GM11168 (cell line): ENCODE measurements at regions not wholly inside any gene's neighbourhood (a gene's known extent, or its start where the extent isn't known, plus 50 kb on each side); places are given as distances from the start of the nearest gene placed in this dataset.
"Not testable (repeated sequence)": the region's sequence is repeated elsewhere in the genome, so short reads cannot be mapped to it uniquely, and the experiment has no call there.

ENCODE experiments used
- in situ Hi-C: fragments of 300-500 bp; cut with MboI; formaldehyde crosslinking; loops from one replicate; pipeline ENCODE4 v1.12.0; 2022; ENCODE audit warnings: low sequenced_read_pairs; ENCODE audit not compliant: unreplicated experiment

GRCh38 chr13:78884571-78884970, 225.6 kb upstream of the OBI1 start:
- in situ Hi-C loops = no loop called here

GRCh38 chr13:78881751-78882150, 222.8 kb upstream of the OBI1 start:
- in situ Hi-C loops = no loop called here

GRCh38 chr13:78881054-78881453, 222.1 kb upstream of the OBI1 start:
- in situ Hi-C loops = no loop called here

- in situ Hi-C loops = no loop called here
Measured at GRCh38 chr13:78876915-78877549, 218.1 kb upstream of the OBI1 start.

GRCh38 chr13:78875792-78876580, 217.0 kb upstream of the OBI1 start:
- in situ Hi-C loops = no loop called here

DNA sequence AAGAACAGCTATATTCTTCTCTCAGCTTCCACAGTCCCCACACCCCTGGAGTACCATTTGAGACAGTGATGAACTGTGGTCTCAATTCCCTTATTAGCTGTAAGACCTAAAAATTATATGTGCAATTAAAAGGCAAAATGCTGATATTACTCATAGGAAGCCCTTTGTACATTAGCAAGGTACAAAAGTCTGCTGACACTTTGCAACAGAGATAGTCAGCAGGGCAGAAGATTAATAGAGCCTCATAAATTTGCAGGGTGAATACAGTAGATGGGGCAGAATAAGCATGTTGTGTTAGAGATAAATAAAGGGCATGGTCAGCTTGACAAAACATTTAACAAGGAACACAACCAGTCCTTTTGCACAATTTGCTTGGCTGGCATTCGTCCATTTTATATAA, 210.0 kb upstream of the OBI1 start:
- in situ Hi-C loops = no loop called here

DNA sequence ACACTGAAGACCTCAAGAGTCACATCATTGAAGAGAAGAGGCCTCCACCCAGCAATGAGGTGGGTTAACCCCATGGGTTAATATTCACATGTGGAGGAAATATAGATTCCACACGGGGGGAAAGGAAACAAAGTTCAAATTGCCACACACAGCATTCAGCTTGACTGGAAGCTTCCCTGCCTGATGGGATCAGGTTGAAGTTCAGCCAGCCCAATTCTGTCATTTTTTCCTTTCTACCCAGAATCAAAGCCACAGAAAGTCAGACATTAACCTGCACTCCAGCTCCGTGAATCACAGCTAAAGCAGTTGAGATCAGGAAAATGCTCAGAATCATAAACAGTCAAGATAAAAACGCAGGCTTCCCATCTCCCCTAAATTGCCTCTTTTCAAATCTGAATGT, 208.7 kb upstream of the OBI1 start:
- in situ Hi-C loops = no loop called here

DNA sequence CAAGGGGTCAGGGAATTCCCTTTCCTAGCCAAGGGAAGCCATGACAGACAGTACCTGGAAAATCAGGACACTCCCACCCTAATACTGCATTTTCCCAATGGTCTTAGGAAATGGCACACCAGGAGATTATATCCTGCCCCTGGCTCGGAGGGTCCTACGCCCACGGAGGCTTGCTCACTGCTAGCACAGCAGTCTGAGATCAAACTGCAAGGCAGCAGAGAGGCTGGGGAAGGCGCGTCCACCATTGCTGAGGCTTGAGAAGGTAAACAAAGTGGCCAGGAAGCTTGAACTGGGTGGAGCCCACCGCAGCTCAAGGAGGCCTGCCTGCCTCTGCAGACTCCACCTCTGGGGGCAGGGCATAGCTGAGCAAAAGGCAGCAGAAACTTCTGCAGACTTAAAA, 207.1 kb upstream of the OBI1 start:
- in situ Hi-C loops = not testable (repeated sequence)

GRCh38 chr13:78862446-78862845, 203.5 kb upstream of the OBI1 start:
- in situ Hi-C loops = no loop called here

DNA sequence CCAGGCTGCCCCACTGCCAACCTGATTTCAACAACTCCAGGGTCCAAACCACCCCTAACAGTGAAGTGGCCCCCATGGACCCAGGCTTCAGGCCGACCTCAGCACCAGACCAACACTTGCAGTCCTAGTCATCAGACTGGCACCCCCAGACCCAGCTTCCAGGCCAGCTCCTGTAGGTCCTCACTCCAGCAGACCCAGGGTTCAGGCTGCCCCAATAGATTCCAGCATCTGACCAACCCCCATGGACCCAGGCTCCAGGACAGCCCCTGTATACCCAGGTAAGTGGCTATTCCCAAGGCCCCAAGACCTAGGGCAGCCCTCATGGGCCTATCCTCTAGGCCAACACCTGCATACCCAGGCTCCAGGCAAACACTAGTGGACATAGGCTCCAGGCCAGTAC, 193.8 kb upstream of the OBI1 start:
- in situ Hi-C loops = no loop called here

DNA sequence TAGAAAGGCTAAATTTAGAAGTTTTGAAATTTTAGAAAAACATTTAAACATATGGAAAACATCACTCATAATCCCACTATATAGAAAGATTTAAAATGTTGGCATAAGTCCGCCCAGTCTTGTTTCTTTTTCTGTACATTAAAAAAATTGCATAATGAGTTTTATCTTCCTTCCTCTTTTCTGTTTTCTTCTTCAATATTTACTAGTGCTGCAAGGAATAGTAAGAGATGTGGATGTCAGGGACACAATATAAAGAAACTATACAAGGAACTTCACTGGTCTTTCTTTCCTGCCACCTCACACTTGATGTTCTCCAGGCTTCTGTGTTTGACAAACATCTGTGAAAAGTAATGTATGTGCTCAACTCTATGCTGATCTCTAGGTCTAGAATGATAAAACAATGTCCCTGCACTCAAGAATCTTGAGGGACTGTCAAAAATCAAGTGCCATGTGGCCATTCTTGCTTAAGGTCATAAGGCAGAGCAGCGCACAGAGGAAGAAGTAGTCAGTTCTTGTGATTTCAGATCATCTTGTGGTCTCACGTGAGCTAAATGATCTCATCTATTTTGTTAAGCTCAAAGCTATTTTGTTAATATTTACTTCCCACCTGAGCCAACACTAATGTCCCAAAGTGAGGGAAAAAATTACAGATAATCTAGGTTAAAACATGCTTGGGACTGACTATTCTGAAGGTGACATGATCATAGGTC, 186.9 kb upstream of the OBI1 start:
- in situ Hi-C loops = no loop called here

- in situ Hi-C loops = no loop called here
Measured at GRCh38 chr13:78844106-78844505, 185.2 kb upstream of the OBI1 start.

DNA sequence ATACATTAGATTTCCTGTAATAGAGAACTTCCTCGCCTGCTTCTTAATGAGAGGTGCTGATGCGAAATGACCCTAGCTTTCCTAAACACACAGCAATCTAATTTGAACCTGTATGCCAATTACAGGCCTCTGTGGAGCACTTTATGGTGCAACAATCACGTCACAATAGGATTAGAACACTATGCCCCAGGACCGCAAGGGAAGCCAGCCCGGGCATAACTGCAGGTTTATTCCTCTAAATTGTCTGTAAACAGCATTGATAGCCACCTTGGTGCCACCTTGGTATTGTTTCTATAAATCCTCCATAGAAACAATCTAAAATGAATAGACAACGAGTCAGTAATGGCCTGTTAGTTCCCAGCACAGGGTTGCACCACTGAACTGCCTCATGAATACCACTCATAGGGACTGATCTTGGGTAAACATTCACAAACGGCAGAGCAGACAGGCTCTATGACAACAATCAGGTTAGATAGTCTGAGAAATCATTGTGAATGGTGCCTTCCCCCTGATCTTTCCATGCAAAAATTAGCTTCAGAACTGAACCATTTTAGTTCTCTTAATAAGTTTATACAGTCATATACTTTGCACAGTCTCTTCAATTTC, 182.5 kb upstream of the OBI1 start:
- in situ Hi-C loops = no loop called here

GRCh38 chr13:78836238-78836784, 177.4 kb upstream of the OBI1 start:
- in situ Hi-C loops = no loop called here

- in situ Hi-C loops = no loop called here
Measured at GRCh38 chr13:78832461-78832860, 173.5 kb upstream of the OBI1 start.

GRCh38 chr13:78830508-78830907, 171.6 kb upstream of the OBI1 start:
- in situ Hi-C loops = no loop called here

GRCh38 chr13:78829821-78830220, 170.9 kb upstream of the OBI1 start:
- in situ Hi-C loops = no loop called here

GRCh38 chr13:78827471-78827870, 168.5 kb upstream of the OBI1 start:
- in situ Hi-C loops = no loop called here

DNA sequence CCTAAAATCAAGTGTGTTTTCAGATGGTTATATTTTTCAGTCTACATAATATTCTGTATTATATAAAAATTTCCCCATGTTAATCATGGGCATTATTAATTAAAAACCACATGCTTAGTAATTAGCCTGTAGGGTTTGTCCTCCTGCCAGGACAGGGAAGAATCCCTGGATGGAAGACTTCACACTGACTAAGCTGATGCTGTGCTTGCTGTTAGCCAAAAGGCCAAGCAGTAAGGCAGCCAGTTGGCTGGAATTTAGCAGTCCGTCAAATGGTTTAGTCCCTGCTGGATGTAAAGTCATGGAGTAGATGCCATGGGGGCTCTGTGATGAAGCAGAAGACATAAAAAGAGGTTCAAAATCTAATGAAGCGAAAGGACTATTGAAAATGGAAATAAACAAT, 168.0 kb upstream of the OBI1 start:
- in situ Hi-C loops = no loop called here

GRCh38 chr13:78826312-78826711, 167.4 kb upstream of the OBI1 start:
- in situ Hi-C loops = no loop called here

- in situ Hi-C loops = no loop called here
Measured at GRCh38 chr13:78820541-78820940, 161.6 kb upstream of the OBI1 start.
